DMS53 treated with DMSO at 0.1 percent for 48 hours (cell line): ENCODE measurements at regions not wholly inside any gene's neighbourhood (a gene's known extent, or its start where the extent isn't known, plus 50 kb on each side); places are given as distances from the start of the nearest gene placed in this dataset.

Experiments used
- DNase-seq: peaks from one replicate; lab custom pipeline; 2025; ENCODE audit not compliant: unreplicated experiment; lab: John Stamatoyannopoulos, UW

DNA sequence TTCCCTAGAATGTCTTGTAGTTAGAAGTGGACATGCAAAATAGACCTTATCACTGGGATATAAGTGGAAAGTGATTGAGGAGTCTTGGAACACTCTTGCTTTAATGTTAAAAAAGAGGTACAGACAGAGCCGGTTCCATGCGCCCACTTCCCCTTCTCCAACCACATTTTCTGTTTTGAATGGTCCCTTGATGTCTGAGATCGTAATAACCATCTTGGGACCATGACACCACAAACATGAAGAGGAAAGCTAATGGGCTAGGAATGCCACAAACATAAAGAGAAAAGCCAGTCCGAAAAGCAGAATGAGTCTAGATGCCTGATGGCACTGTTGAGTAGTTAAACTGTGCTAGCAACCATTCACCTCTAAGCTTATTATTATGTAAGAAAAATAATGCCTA is 54.8 kb upstream of the SPON1 start:
- no peak for DNase-seq

DNA sequence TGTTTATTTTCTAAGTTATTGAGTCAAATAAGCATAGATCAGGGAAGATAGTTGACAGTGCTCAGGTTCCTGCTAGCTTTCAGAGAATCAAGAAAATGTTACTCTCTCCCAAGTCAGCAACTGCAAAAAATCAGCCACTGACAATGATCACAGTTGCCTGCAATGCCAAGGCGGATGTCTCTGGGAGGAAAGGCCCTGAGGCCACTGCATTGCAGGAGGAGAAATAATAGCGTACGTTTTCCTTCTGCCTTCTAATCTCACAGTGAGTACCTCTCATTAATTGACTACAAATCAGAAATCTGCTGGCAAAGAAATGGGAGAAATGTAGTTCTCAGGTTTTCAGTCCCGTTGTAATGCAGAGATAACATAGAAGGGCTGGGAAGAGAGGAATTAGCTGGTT is 54.0 kb upstream of the SPON1 start:
- no peak for DNase-seq
